Neural cell (in vitro differentiated cells): ENCODE measurements at regions not wholly inside any gene's neighbourhood (a gene's known extent, or its start where the extent isn't known, plus 50 kb on each side); places are given as distances from the start of the nearest gene placed in this dataset.

Experiments used
- H2AFZ ChIP-seq: fragments of 200-600, 300-800 bp; sonication (generic), shearing (Covaris generic); 2 replicates; pipeline ENCODE4 v1.6.0; 2014; ENCODE audit warnings: low read depth, mild to moderate bottlenecking, antibody characterized with exemption, low read length, moderate library complexity
- H3F3A ChIP-seq: fragments of 200-600 bp; shearing (Covaris generic); 2 replicates; pipeline ENCODE4 v1.6.1; 2016; ENCODE audit warnings: mild to moderate bottlenecking, moderate library complexity, mixed read lengths, antibody characterized with exemption, low read length; ENCODE audit not compliant: insufficient read depth, poor library complexity, severe bottlenecking
- H3K27ac ChIP-seq: fragments of 200-600, 300-800 bp; sonication (generic), shearing (Covaris generic); 2 replicates; pipeline ENCODE4 v1.5.1; 2014; ENCODE audit warnings: mild to moderate bottlenecking, low read length, moderate library complexity
- H3K27me3 ChIP-seq: fragments of 300-800, 200-600 bp; sonication (generic), shearing (Covaris generic); 2 replicates; pipeline ENCODE4 v1.6.0; 2014; ENCODE audit warnings: mild to moderate bottlenecking, low read depth, low read length, moderate library complexity; ENCODE audit not compliant: insufficient read depth
- H3K36me3 ChIP-seq: fragments of 300-800, 200-600 bp; sonication (generic), shearing (Covaris generic); 2 replicates; pipeline ENCODE4 v1.5.1; 2014; ENCODE audit warnings: mild to moderate bottlenecking, antibody characterized with exemption, low read length, moderate library complexity; ENCODE audit not compliant: insufficient read depth
- H3K4me2 ChIP-seq: fragments of 300-800, 200-600 bp; sonication (generic), shearing (Covaris generic); 2 replicates; pipeline ENCODE4 v1.6.0; 2014; ENCODE audit warnings: mild to moderate bottlenecking, low read length
- H3K4me3 ChIP-seq: fragments of 300-800, 200-600 bp; sonication (generic), shearing (Covaris generic); 2 replicates; pipeline ENCODE4 v1.5.1; 2014; ENCODE audit warnings: mild to moderate bottlenecking, low read length, moderate library complexity
- H3K79me2 ChIP-seq: fragments of 200-600 bp; shearing (Covaris generic); replicated peaks from 2 replicates; pipeline ENCODE4 v1.6.0; 2014; ENCODE audit warnings: mild to moderate bottlenecking, low read length, moderate library complexity; ENCODE audit not compliant: insufficient read depth
- H3K9ac ChIP-seq: fragments of 300-800, 200-600 bp; sonication (generic), shearing (Covaris generic); 2 replicates; pipeline ENCODE4 v1.6.1; 2016; ENCODE audit warnings: mild to moderate bottlenecking, low read length, mixed read lengths
- H3K9me2 ChIP-seq: fragments of 200-600 bp; shearing (Covaris generic); 2 replicates; pipeline ENCODE4 v1.6.1; 2016; ENCODE audit warnings: mild to moderate bottlenecking, low read length, mixed read lengths; ENCODE audit not compliant: insufficient read depth
- H3K9me3 ChIP-seq: fragments of 200-600, 300-800 bp; sonication (generic), shearing (Covaris generic); 2 replicates; pipeline ENCODE4 v1.6.1; 2016; ENCODE audit warnings: mild to moderate bottlenecking, mixed run types, low read length, moderate library complexity, mixed read lengths
- H4K20me1 ChIP-seq: fragments of 200-600 bp; shearing (Covaris generic); 2 replicates; pipeline ENCODE4 v1.6.1; 2016; ENCODE audit warnings: mild to moderate bottlenecking, mixed run types; ENCODE audit not compliant: insufficient read depth
- CTCF ChIP-seq: fragments of 450-650 bp; IDR thresholded peaks from 2 replicates; pipeline ENCODE4 v1.5.1; 2014; ENCODE audit warnings: antibody characterized with exemption, mild to moderate bottlenecking, moderate library complexity; ENCODE audit not compliant: poor library complexity, severe bottlenecking
- EP300 ChIP-seq: fragments of 450-650 bp; conservative IDR thresholded peaks from 2 replicates; pipeline ENCODE4 v1.6.1; 2014; ENCODE audit warnings: antibody characterized with exemption, mild to moderate bottlenecking, moderate library complexity; ENCODE audit not compliant: poor library complexity, severe bottlenecking
- EZH2 ChIP-seq: fragments of 200-600, 300-800 bp; shearing (Covaris generic), sonication (generic); IDR thresholded peaks from 2 replicates; pipeline ENCODE4 v1.6.1; 2014; ENCODE audit warnings: antibody characterized with exemption, low read length, borderline replicate concordance, mild to moderate bottlenecking; ENCODE audit not compliant: insufficient read depth, poor library complexity, severe bottlenecking
- MXI1 ChIP-seq: fragments of 450-650 bp; conservative IDR thresholded peaks from 2 replicates; pipeline ENCODE4 v1.6.1; 2014; ENCODE audit warnings: antibody characterized with exemption, mild to moderate bottlenecking; ENCODE audit not compliant: poor library complexity, severe bottlenecking
- POLR2AphosphoS5 ChIP-seq: IDR thresholded peaks from 2 replicates; pipeline ENCODE4 v1.6.1; 2012
- RAD21 ChIP-seq: fragments of 450-650 bp; conservative IDR thresholded peaks from 2 replicates; pipeline ENCODE4 v1.6.1; 2014; ENCODE audit warnings: antibody characterized with exemption, mild to moderate bottlenecking, moderate library complexity
- SMC3 ChIP-seq: fragments of 450-650 bp; conservative IDR thresholded peaks from 2 replicates; pipeline ENCODE4 v1.6.1; 2014; ENCODE audit warnings: antibody characterized with exemption, mild to moderate bottlenecking, moderate library complexity; ENCODE audit not compliant: poor library complexity
- TAF1 ChIP-seq: IDR thresholded peaks from 2 replicates; pipeline ENCODE4 v1.6.1; 2012; ENCODE audit warnings: low read depth
- TF ChIP-seq, protein P1 (sequence below): IDR thresholded peaks from 2 replicates; pipeline ENCODE4 v1.6.1; 2012; ENCODE audit warnings: borderline replicate concordance

- no peak overlapping the region for H2AFZ ChIP-seq
- H3K4me2 ChIP-seq, result no peak overlapping the region
- H3K9me3 ChIP-seq, result no peaks in the 10 kb centered on the region
- no peak overlapping the region for H3K9ac ChIP-seq
- H3K27ac ChIP-seq, result no peak overlapping the region
- no peaks in the 10 kb centered on the region for H3F3A ChIP-seq
- no peaks in the 10 kb centered on the region for H3K9me2 ChIP-seq
- H4K20me1 ChIP-seq, result no peaks in the 10 kb centered on the region
- TF ChIP-seq SMC3 (no peak), POLR2AphosphoS5 (no peak), EZH2 (no peak), EP300 (no peak), RAD21 (no peak), MXI1 (no peak)
- H3K4me3 ChIP-seq, result no peak overlapping the region
- no peaks in the 10 kb centered on the region for H3K27me3 ChIP-seq
- no peaks in the 10 kb centered on the region for H3K36me3 ChIP-seq
- no peaks in the 10 kb centered on the region for H3K79me2 ChIP-seq
Measured at GRCh38 chr17:71402007-71402406, 718.8 kb upstream of the SOX9 start.

DNA sequence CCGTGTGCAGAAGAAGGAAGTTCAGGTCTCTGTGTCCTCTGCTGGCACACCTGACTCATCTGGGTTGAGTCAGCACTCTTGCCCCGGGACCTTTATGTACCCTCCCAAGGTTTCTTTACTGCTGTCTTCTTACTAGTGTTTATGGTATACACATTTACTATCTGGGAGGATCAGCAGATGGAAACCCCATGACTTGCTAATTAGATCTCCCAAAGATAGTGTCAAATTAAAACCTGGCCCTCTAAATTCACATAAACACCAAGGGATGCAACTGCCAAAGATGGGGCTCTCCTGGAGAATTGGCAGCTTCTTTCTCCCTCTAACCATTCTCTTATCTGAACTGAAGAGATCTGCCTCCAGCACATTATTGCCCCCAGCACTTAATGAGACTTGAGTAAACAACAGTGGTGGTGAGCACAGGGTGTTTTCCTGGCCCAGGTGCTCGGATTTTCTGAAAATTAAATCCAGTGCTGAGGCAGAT, 718.1 kb upstream of the SOX9 start:
- H3K9me3 ChIP-seq, result no peaks in the 10 kb centered on the region
- TF ChIP-seq RAD21, result no peak
- TF ChIP-seq MXI1, result no peak
- TF ChIP-seq POLR2AphosphoS5, result no peak
- no peak for TF ChIP-seq TAF1
- TF ChIP-seq SMC3, result no peak
- TF ChIP-seq EZH2, result no peak
- TF ChIP-seq, protein P1, sequence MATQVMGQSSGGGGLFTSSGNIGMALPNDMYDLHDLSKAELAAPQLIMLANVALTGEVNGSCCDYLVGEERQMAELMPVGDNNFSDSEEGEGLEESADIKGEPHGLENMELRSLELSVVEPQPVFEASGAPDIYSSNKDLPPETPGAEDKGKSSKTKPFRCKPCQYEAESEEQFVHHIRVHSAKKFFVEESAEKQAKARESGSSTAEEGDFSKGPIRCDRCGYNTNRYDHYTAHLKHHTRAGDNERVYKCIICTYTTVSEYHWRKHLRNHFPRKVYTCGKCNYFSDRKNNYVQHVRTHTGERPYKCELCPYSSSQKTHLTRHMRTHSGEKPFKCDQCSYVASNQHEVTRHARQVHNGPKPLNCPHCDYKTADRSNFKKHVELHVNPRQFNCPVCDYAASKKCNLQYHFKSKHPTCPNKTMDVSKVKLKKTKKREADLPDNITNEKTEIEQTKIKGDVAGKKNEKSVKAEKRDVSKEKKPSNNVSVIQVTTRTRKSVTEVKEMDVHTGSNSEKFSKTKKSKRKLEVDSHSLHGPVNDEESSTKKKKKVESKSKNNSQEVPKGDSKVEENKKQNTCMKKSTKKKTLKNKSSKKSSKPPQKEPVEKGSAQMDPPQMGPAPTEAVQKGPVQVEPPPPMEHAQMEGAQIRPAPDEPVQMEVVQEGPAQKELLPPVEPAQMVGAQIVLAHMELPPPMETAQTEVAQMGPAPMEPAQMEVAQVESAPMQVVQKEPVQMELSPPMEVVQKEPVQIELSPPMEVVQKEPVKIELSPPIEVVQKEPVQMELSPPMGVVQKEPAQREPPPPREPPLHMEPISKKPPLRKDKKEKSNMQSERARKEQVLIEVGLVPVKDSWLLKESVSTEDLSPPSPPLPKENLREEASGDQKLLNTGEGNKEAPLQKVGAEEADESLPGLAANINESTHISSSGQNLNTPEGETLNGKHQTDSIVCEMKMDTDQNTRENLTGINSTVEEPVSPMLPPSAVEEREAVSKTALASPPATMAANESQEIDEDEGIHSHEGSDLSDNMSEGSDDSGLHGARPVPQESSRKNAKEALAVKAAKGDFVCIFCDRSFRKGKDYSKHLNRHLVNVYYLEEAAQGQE, result no peak
- TF ChIP-seq CTCF, result no peak
- no peak for TF ChIP-seq EP300
- no peak overlapping the region for H3K9ac ChIP-seq
- H3K9me2 ChIP-seq, result no peaks in the 10 kb centered on the region
- H3F3A ChIP-seq, result no peaks in the 10 kb centered on the region
- no peak overlapping the region for H2AFZ ChIP-seq
- H3K36me3 ChIP-seq, result no peaks in the 10 kb centered on the region
- no peak overlapping the region for H3K4me3 ChIP-seq
- no peaks in the 10 kb centered on the region for H3K27me3 ChIP-seq
- no peaks in the 10 kb centered on the region for H4K20me1 ChIP-seq
- H3K27ac ChIP-seq, result no peak overlapping the region
- H3K4me2 ChIP-seq, result no peak overlapping the region
- H3K79me2 ChIP-seq, result no peaks in the 10 kb centered on the region
